H1 (cell line): ENCODE measurements at regions not wholly inside any gene's neighbourhood (a gene's known extent, or its start where the extent isn't known, plus 50 kb on each side); places are given as distances from the start of the nearest gene placed in this dataset.
A peak's percentile ranks its signal among the peaks of the same experiment; 100 is the strongest.

Source experiments
- CTCF ChIA-PET: fragments of 300-600 bp; sonication (Branson Sonifier 250); formaldehyde crosslinking; loops from one replicate; lab custom pipeline; 2021; ENCODE audit not compliant: partially characterized antibody; lab: Charles Lee
- POLR2A ChIA-PET: fragments of 300-600 bp; sonication (Branson Sonifier 250); formaldehyde crosslinking; loops from one replicate; lab custom pipeline; 2021; ENCODE audit warnings: inconsistent platforms; ENCODE audit not compliant: partially characterized antibody; lab: Charles Lee
- DNase-seq, 2 experiments: peaks; one replicate each; pipeline versions ENCODE4 v3.0.0 to v3.0.0-alpha.2; 2010 to 2022; ENCODE audit warnings: low spot score in 2 of 2, low read depth in 1 of 2, mixed read lengths in 1 of 2
- FAIRE-seq: peaks from 2 replicates; lab custom pipeline; 2011; peaks lifted over from hg19 to GRCh38; lab: Jason Lieb, UNC
- H2AFZ ChIP-seq: 2 replicates; pipeline ENCODE4 v1.8.1; 2012; ENCODE audit warnings: low read length, inconsistent platforms
- H2AK5ac ChIP-seq: 2 replicates; pipeline ENCODE4 v1.6.1; 2013; ENCODE audit warnings: low read depth, low read length
- H2BK120ac ChIP-seq: replicated peaks from 2 replicates; pipeline ENCODE3; 2013; ENCODE audit warnings: low read depth, low read length, inconsistent platforms
- H2BK12ac ChIP-seq: 2 replicates; pipeline ENCODE4 v1.6.1; 2013; ENCODE audit warnings: low read depth, low read length
- H2BK15ac ChIP-seq: 2 replicates; pipeline ENCODE4 v1.6.1; 2013; ENCODE audit warnings: low read length
- H2BK20ac ChIP-seq: 2 replicates; pipeline ENCODE4 v1.6.1; 2013; ENCODE audit warnings: low read length
- H2BK5ac ChIP-seq: 2 replicates; pipeline ENCODE4 v1.6.1; 2013; ENCODE audit warnings: low read depth, low read length
- H3K14ac ChIP-seq: 2 replicates; pipeline ENCODE4 v1.6.1; 2013; ENCODE audit warnings: inconsistent platforms; ENCODE audit not compliant: insufficient read length
- H3K18ac ChIP-seq: 2 replicates; pipeline ENCODE4 v1.6.1; 2013; ENCODE audit warnings: low read length; ENCODE audit errors: extremely low read depth
- H3K23ac ChIP-seq: 2 replicates; pipeline ENCODE4 v1.6.1; 2013; ENCODE audit warnings: inconsistent platforms; ENCODE audit not compliant: insufficient read length
- H3K23me2 ChIP-seq: 2 replicates; pipeline ENCODE4 v1.6.1; 2013; ENCODE audit warnings: low read depth, low read length
- H3K27ac ChIP-seq: 2 replicates; pipeline ENCODE4 v1.6.1; 2011; ENCODE audit warnings: low read depth, low read length, inconsistent platforms
- H3K27me3 ChIP-seq, 4 experiments: replicated peaks in 1 of 4; 1 replicate in 1 of 4; 2 replicates in 3 of 4; pipeline versions ENCODE4 v1.6.1 to v1.8.1; 2011 to 2013; ENCODE audit warnings: low read length in 3 of 4, mild to moderate bottlenecking in 3 of 4, inconsistent platforms in 2 of 4, mixed read lengths in 2 of 4, moderate library complexity in 1 of 4; ENCODE audit not compliant: control insufficient read depth in 3 of 4, insufficient read depth in 3 of 4; ENCODE audit errors: extremely low read depth in 1 of 4
- H3K36me3 ChIP-seq, 4 experiments: 2 replicates each; pipeline versions ENCODE4 v1.6.1 to v1.8.1; 2011 to 2013; ENCODE audit warnings: mild to moderate bottlenecking in 4 of 4, low read length in 3 of 4, moderate library complexity in 2 of 4, control low read depth in 1 of 4, inconsistent platforms in 1 of 4; ENCODE audit not compliant: insufficient read depth in 4 of 4, control insufficient read depth in 2 of 4
- H3K4ac ChIP-seq: replicated peaks from 2 replicates; pipeline ENCODE3; 2013; ENCODE audit warnings: low read length, low read depth, mixed read lengths, inconsistent platforms; ENCODE audit not compliant: insufficient read length
- H3K4me1 ChIP-seq, 4 experiments: replicated peaks in 1 of 4; 1 replicate in 1 of 4; 2 replicates in 3 of 4; pipeline versions ENCODE4 v1.6.1 to v1.8.1; 2011 to 2013; ENCODE audit warnings: low read length in 3 of 4, inconsistent platforms in 2 of 4, mixed read lengths in 1 of 4; ENCODE audit not compliant: insufficient read depth in 4 of 4, control insufficient read depth in 3 of 4
- H3K4me2 ChIP-seq, 2 experiments: 2 replicates each; pipeline versions ENCODE4 v1.6.1 to v1.8.1; 2011 to 2013; ENCODE audit warnings: low read depth in 2 of 2, low read length in 2 of 2, control low read depth in 1 of 2, inconsistent platforms in 1 of 2, mild to moderate bottlenecking in 1 of 2; ENCODE audit not compliant: insufficient read depth in 1 of 2
- H3K4me3 ChIP-seq, 4 experiments: fragments of 200-600, 300-600 bp in 1 of 4; sonication (generic), shearing (Covaris generic), sonication (Bioruptor Twin) in 1 of 4; 2 replicates each; pipeline versions ENCODE4 v1.5.1 to v1.8.1; 2011 to 2016; ENCODE audit warnings: low read length in 4 of 4, low read depth in 3 of 4, control low read depth in 2 of 4, inconsistent platforms in 2 of 4, mild to moderate bottlenecking in 2 of 4, mixed read lengths in 1 of 4, moderate library complexity in 1 of 4; ENCODE audit not compliant: insufficient read depth in 2 of 4; ENCODE audit errors: extremely low read depth in 1 of 4
- H3K56ac ChIP-seq: replicated peaks from 2 replicates; pipeline ENCODE3; 2013; ENCODE audit warnings: low read depth, mild to moderate bottlenecking, mixed read lengths, low read length, inconsistent platforms; ENCODE audit not compliant: insufficient read length
- H3K79me1 ChIP-seq: 2 replicates; pipeline ENCODE4 v1.6.1; 2013; ENCODE audit warnings: low read depth, low read length, control low read depth
- H3K79me2 ChIP-seq, 2 experiments: 2 replicates each; pipeline versions ENCODE4 v1.6.1 to v1.8.1; 2012 to 2013; ENCODE audit warnings: low read length in 2 of 2, mild to moderate bottlenecking in 2 of 2, inconsistent platforms in 1 of 2; ENCODE audit not compliant: insufficient read depth in 2 of 2, control insufficient read depth in 1 of 2
- H3K9ac ChIP-seq, 4 experiments: replicated peaks in 1 of 4; 1 replicate in 1 of 4; 2 replicates in 3 of 4; pipeline versions ENCODE4 v1.6.1 to v1.8.1; 2011 to 2013; ENCODE audit warnings: low read depth in 3 of 4, low read length in 3 of 4, control low read depth in 2 of 4, mild to moderate bottlenecking in 2 of 4, moderate library complexity in 2 of 4, inconsistent platforms in 1 of 4; ENCODE audit errors: extremely low read depth in 1 of 4
- H3K9me3 ChIP-seq, 2 experiments: 2 replicates each; pipeline versions ENCODE4 v1.6.1 to v1.8.1; 2012 to 2013; ENCODE audit warnings: mild to moderate bottlenecking in 2 of 2, moderate library complexity in 2 of 2, control low read depth in 1 of 2, inconsistent platforms in 1 of 2, low read depth in 1 of 2, low read length in 1 of 2, mixed read lengths in 1 of 2; ENCODE audit not compliant: insufficient read depth in 2 of 2
- H4K20me1 ChIP-seq, 2 experiments: replicated peaks in 1 of 2; 2 replicates each; pipeline versions ENCODE3 to v1.8.1; 2011 to 2013; ENCODE audit warnings: inconsistent platforms in 2 of 2, low read length in 2 of 2, mild to moderate bottlenecking in 1 of 2; ENCODE audit not compliant: insufficient read depth in 2 of 2, control insufficient read depth in 1 of 2
- H4K5ac ChIP-seq: 2 replicates; pipeline ENCODE4 v1.6.1; 2013; ENCODE audit warnings: low read length, low read depth, mixed read lengths, inconsistent platforms; ENCODE audit not compliant: insufficient read length
- H4K8ac ChIP-seq: 2 replicates; pipeline ENCODE4 v1.8.0; 2013; ENCODE audit warnings: mild to moderate bottlenecking, moderate library complexity, low read length, inconsistent platforms; ENCODE audit not compliant: insufficient read depth; ENCODE audit errors: extremely low read depth
- H4K91ac ChIP-seq: replicated peaks from 2 replicates; pipeline ENCODE3; 2013; ENCODE audit warnings: low read length, mixed read lengths, inconsistent platforms; ENCODE audit not compliant: insufficient read length
- CTCF ChIP-seq, 3 experiments: IDR thresholded peaks; 1 replicate in 2 of 3; 2 replicates in 1 of 3; pipeline versions ENCODE4 v1.5.1 to v1.6.1; 2011; ENCODE audit warnings: low read length in 3 of 3, mild to moderate bottlenecking in 3 of 3, inconsistent platforms in 2 of 3, low read depth in 1 of 3, moderate library complexity in 1 of 3; ENCODE audit not compliant: insufficient read depth in 1 of 3; ENCODE audit errors: control extremely low read depth in 1 of 3
- GABPA ChIP-seq: IDR thresholded peaks from 2 replicates; pipeline ENCODE4 v1.6.1; 2011; ENCODE audit warnings: mild to moderate bottlenecking, low read length, moderate library complexity, borderline replicate concordance; ENCODE audit not compliant: insufficient read depth
- RAD21 ChIP-seq, 2 experiments: IDR thresholded peaks in 1 of 2; conservative IDR thresholded peaks in 1 of 2; 2 replicates each; pipeline ENCODE4 v1.6.1; 2011; ENCODE audit warnings: low read depth in 2 of 2, low read length in 2 of 2, improper control_type of control experiment in 1 of 2, inconsistent platforms in 1 of 2, mild to moderate bottlenecking in 1 of 2, moderate library complexity in 1 of 2
- WGBS, 2 experiments: shearing (Covaris generic) in 1 of 2; methylation state at CpG; one replicate each; pipeline versions ENCODE4 v1.1.6 to v1.1.7; 2013 to 2015; ENCODE audit warnings: low lambda C conversion rate in 2 of 2, mixed read lengths in 2 of 2, inconsistent platforms in 1 of 2, low coverage in 1 of 2, missing lambda C conversion rate in 1 of 2; ENCODE audit not compliant: insufficient replicate concordance in 2 of 2, insufficient coverage in 1 of 2, insufficient read length in 1 of 2; ENCODE audit errors: extremely low coverage in 1 of 2, missing lambda C conversion rate in 1 of 2; 5-methylcytosine and 5-hydroxymethylcytosine counted together

DNA sequence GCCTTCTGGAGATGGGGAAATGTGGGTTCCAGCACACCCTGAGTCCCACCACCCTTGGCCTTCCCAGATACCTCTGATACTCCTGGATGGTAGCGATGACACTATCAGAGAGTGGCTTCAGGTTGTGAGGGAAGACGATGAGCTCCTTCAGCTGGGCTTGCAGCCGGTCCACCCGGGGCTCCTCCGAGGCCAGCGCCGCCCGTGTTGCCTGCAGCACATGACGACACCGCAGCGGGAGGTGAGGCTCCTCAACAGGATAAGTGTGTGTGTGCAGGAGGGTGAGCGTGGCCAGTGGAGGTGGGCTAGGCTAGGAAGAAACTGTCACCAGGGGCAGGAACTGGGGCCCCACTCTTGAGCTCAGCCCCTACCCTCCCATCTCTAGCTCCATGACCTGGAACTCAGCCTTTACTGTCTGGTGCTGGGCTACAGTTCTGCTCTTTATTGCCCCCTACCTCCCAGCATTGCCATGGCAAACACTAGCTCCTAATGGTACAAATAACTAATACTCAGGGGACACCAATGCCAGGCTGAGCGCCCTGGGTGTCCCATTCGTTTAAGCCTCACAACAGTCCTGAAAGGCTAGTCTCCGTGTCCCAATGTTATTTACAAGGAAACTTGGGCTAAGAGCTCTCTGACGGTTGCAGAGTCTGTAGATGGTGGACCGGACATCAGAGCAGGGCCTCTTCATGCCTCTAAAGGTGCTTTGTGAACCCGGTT lies 64.1 kb downstream of the SYNE3 start:
- TF ChIP-seq GABPA (no peak), RAD21 (IDR thresholded peaks at IDR 0.05 in 1 of 2, conservative IDR thresholded peaks at IDR 0.05 in 1 of 2; ENCODE audit: low read depth in 2 of 2, low read length in 2 of 2) (peak; percentile 29 to 61; a peak in 3 of 4 replicates), CTCF (IDR thresholded peaks at IDR 0.05; ENCODE audit: control extremely low read depth in 1 of 3, insufficient read depth in 1 of 3, low read depth in 1 of 3, low read length in 3 of 3) (peak; percentile 41 to 77 (median 54))
- Histone ChIP-seq H2BK20ac (no peak overlapping the region), H2BK15ac (peak overlapping the region; percentile 46; the same call in 1 of the 2 replicates), H3K9me3 (no peaks in the 10 kb centered on the region), H2AFZ (no peak overlapping the region), H3K4me1 (no peaks in the 10 kb centered on the region), H4K91ac (no peak overlapping the region), H3K4me3 (no peak overlapping the region), H3K56ac (no peak overlapping the region), H4K5ac (no peak overlapping the region), H3K23me2 (no peaks in the 10 kb centered on the region), H3K79me1 (no peaks in the 10 kb centered on the region), H3K14ac (no peak overlapping the region), H3K23ac (no peak overlapping the region), H3K18ac (no peak overlapping the region), H2AK5ac (no peak overlapping the region), H3K4ac (no peak overlapping the region), H3K79me2 (no peaks in the 10 kb centered on the region), H4K20me1 (no peaks in the 10 kb centered on the region), H3K27me3 (no peaks in the 10 kb centered on the region), H4K8ac (no peak overlapping the region), H3K9ac (no peak overlapping the region), H2BK120ac (no peak overlapping the region), H3K27ac (no peak overlapping the region), H3K4me2 (no peak overlapping the region), H2BK12ac (no peak overlapping the region), H3K36me3 (no peaks in the 10 kb centered on the region), H2BK5ac (no peak overlapping the region)
- DNase-seq (peak in 1 of 2 experiments; percentile 60), FAIRE-seq (peak; percentile 75)
- CTCF ChIA-PET: interaction anchor here (0.6 to 13.2 kb wide), 34 partner anchors 9 to 727 kb away, joined by 3 to 129 read pairs (median 6); partner anchors contain the start of genes GLRX5 and TCL1B
- POLR2A ChIA-PET: interaction anchor here (0.8 to 1.3 kb wide), 4 partner anchors 7 to 66 kb away, joined by 3 to 5 read pairs (median 3); no protein-coding TSS in a partner anchor
- WGBS, 2 experiments: 78% methylated on average over 18 of the region's 18 CpGs; no CpG with 5 or more reads in 1 of the 2 experiments
